ENCODE measurements at regions not wholly inside any gene's neighbourhood (a gene's known extent, or its start where the extent isn't known, plus 50 kb on each side); places are given as distances from the start of the nearest gene placed in this dataset.

DNA sequence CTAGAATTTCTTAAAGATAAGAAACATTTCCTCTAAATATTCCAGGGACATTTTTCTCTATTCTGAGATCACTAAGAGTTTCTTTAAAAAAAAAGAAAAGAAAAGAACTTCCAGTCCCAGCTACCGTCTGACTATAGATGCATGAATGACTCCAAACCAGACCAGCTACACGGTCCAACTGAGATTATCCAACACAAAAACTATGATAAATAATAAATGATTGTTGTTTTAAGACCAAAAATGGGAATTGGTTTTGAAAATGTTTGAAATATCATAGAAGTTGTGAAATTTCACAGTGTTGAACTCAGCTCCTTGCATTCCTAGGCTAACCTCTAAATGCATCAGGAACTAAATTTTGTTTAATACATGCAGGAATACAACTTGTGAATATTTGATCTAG is 1619.6 kb upstream of the LRRTM3 start:
- DNase-seq (ENCODE audit: low read depth), result no peak
- TF ChIP-seq, protein P1, sequence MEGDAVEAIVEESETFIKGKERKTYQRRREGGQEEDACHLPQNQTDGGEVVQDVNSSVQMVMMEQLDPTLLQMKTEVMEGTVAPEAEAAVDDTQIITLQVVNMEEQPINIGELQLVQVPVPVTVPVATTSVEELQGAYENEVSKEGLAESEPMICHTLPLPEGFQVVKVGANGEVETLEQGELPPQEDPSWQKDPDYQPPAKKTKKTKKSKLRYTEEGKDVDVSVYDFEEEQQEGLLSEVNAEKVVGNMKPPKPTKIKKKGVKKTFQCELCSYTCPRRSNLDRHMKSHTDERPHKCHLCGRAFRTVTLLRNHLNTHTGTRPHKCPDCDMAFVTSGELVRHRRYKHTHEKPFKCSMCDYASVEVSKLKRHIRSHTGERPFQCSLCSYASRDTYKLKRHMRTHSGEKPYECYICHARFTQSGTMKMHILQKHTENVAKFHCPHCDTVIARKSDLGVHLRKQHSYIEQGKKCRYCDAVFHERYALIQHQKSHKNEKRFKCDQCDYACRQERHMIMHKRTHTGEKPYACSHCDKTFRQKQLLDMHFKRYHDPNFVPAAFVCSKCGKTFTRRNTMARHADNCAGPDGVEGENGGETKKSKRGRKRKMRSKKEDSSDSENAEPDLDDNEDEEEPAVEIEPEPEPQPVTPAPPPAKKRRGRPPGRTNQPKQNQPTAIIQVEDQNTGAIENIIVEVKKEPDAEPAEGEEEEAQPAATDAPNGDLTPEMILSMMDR (conservative IDR thresholded peaks at IDR 0.05; ENCODE audit: low read depth, low read length), result no peak
- H3K4me3 ChIP-seq (ENCODE audit: low read depth, low read length), result no peak overlapping the region

DNA sequence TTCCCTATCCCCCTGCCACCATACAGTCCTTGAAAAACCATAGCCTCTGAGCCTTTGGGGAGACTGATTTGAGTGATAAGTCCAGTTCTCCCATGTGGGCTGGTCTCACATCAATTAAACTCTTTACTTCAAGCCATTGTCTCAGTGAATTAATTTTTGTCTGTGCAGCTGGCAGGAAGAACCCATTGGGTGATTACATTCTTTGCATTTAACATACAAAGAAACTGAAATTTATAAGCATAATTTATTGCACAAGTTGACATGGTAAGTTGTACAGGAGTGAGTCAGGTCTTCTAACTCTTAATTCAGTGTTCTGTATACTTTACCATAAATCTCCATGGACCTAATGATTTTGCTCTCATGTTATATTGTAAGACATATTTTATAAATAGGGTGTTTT is 1613.0 kb upstream of the LRRTM3 start:
- H3K4me3 ChIP-seq (ENCODE audit: low read depth, low read length), result no peak overlapping the region
- no peak for DNase-seq (ENCODE audit: low read depth)
- TF ChIP-seq, protein P1 (conservative IDR thresholded peaks at IDR 0.05; ENCODE audit: low read depth, low read length), result no peak

DNA sequence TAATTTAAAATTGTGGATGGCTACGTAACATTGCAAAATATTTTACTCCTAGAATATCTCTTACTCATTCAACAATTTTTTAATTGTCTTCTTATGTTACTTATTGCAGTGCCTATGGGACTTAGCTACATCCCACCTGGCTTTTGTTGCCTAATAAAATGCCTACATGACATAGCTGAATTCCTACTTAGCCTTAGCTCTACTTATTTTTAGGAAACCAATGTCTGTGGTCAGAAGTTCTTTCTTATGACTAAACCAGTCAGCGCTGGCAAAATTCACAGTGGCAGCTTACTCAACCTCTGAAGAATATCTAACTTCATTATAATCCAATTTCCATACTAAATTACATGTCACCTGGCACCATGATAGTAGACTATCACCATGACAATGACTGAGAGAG is 1612.4 kb upstream of the LRRTM3 start:
- TF ChIP-seq, protein P1 (conservative IDR thresholded peaks at IDR 0.05; ENCODE audit: low read depth, low read length), result no peak
- DNase-seq (ENCODE audit: low read depth), result no peak
- H3K4me3 ChIP-seq (ENCODE audit: low read depth, low read length), result no peak overlapping the region

DNA sequence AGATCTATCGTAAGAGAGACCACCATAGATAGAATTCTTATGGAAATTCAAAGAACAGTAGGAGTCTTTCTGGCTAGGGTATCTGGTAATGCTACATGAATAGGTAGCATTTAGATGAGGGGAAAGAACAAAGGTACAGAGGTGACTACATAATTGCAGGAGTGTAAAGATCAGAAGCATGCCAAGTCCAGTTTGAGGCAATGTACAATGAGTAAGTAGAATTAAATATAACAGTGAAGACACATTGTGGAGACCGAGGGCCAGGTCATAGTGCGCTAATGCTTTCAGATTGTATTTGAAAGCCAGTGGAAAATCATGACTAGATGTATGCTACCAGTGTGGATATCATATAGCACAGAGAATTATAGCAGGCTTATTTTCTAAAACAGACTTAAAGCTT is 1611.6 kb upstream of the LRRTM3 start:
- DNase-seq (ENCODE audit: low read depth), result no peak
- no peak overlapping the region for H3K4me3 ChIP-seq (ENCODE audit: low read depth, low read length)
- TF ChIP-seq, protein P1 (conservative IDR thresholded peaks at IDR 0.05; ENCODE audit: low read depth, low read length), result no peak

DNA sequence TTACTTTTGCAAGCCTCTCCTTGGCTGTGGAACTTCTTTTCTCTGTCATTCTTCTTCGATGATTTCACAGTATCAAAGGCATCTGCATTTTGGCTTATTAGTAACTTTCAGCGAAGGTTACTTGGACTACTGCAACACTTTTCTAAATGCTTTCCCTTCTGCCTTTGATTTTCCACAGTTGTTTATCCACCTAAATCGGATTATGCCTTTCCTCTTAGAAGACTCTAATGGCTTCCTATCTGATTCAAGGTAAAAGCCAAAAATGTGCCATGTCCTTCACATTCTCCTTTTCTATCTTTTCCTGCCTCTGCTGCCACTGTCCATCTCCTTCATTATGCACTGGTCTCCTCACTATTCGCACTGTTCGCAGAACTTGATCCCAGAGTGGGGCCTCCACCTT is 1606.3 kb upstream of the LRRTM3 start:
- DNase-seq (ENCODE audit: low read depth), result no peak
- no peak overlapping the region for H3K4me3 ChIP-seq (ENCODE audit: low read depth, low read length)
- TF ChIP-seq, protein P1 (conservative IDR thresholded peaks at IDR 0.05; ENCODE audit: low read depth, low read length), result no peak

DNA sequence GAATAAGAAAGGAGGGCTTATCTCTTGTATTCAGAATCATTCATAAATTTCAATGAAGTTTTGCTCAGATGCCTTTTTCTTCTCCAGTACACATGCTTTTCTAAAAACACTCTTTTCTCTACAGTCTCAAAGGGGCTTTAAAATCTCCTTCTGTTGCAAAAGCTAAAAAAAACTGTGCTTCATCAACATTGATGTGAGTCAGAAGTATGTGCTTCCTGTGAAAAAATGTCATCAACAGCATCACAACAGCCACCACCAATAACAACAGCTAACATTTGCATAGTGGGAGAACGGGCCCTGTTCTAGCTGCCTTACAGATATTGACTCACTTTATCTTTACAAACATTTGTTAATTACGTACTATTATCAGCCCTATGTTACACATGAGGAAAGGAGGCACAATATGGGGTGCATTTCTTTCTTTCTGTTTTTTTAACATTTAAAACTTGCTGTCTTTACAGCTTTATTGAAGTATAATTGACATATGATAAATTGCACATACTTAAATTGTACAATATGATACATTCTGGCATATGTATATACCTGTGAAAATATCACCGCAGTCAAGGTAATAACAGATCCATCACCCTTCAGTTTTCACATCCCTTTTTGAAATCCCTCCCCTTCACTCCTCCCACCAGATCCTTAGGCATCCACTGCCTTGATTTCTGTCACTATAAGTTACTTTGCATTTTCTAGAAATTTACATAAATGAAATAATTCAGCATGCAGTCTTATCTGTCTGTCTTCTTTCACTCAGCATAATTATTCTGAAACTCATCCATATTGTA is 1605.4 kb upstream of the LRRTM3 start:
- no peak for DNase-seq (ENCODE audit: low read depth)
- TF ChIP-seq, protein P1 (conservative IDR thresholded peaks at IDR 0.05; ENCODE audit: low read depth, low read length), result no peak
- H3K4me3 ChIP-seq (ENCODE audit: low read depth, low read length), result no peak overlapping the region

DNA sequence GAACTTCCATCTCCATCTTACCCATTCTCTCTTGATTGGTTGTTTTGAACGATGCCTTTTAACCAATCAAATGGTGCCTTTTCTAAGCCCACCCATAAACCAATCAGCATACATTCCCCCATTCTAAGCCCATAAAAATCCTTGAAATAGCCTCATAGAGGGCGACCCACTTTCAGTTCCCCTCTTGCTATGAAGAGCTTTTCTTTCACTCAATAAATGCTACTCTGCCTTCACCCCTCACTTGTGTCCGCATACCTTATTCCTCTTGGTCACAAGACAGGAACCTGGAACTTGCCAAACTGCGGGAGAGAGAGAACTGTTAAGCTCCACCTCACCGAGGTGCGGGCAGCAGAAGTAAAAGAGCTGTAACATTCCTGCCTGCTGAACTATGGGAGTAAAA is 1602.0 kb upstream of the LRRTM3 start:
- no peak overlapping the region for H3K4me3 ChIP-seq (ENCODE audit: low read depth, low read length)
- no peak for DNase-seq (ENCODE audit: low read depth)
- TF ChIP-seq, protein P1 (conservative IDR thresholded peaks at IDR 0.05; ENCODE audit: low read depth, low read length), result no peak

Data from epithelial cell of proximal tubule (primary cell).